Hematopoietic multipotent progenitor cell treated with erythropoietin and hydrocortisone succinate and interleukin-3 and kit ligand, for 15 days (in vitro differentiated cells): ENCODE measurements at regions not wholly inside any gene's neighbourhood (a gene's known extent, or its start where the extent isn't known, plus 50 kb on each side); places are given as distances from the start of the nearest gene placed in this dataset.
"Not testable (repeated sequence)": the region's sequence is repeated elsewhere in the genome, so short reads cannot be mapped to it uniquely, and the experiment has no call there.

ENCODE experiments used
- DNase-seq: peaks from one replicate; pipeline ENCODE4 v3.0.0-alpha.2; 2015; ENCODE audit warnings: low spot score

GRCh38 chr3:29141197-29141917 lies 139.5 kb upstream of the RBMS3 start:
- DNase-seq: no peak

GRCh38 chr3:29141918-29142275 lies 139.0 kb upstream of the RBMS3 start:
- DNase-seq: no peak

- no peak for DNase-seq
These were observed 137.7 kb upstream of the RBMS3 start for GRCh38 chr3:29143151-29143550.

- no peak for DNase-seq
These were observed 136.5 kb upstream of the RBMS3 start for GRCh38 chr3:29144361-29144760.

GRCh38 chr3:29144807-29145206 lies 136.1 kb upstream of the RBMS3 start:
- no peak for DNase-seq

- no peak for DNase-seq
These were observed 135.5 kb upstream of the RBMS3 start for GRCh38 chr3:29145360-29145759.

GRCh38 chr3:29152379-29152778 lies 128.5 kb upstream of the RBMS3 start:
- DNase-seq: no peak

- DNase-seq: no peak
These were observed 127.1 kb upstream of the RBMS3 start for GRCh38 chr3:29153811-29154210.

GRCh38 chr3:29156086-29156715 lies 124.7 kb upstream of the RBMS3 start:
- no peak for DNase-seq

- no peak for DNase-seq
These were observed 116.0 kb upstream of the RBMS3 start for GRCh38 chr3:29164825-29165224.

GRCh38 chr3:29167180-29167579 lies 113.7 kb upstream of the RBMS3 start:
- DNase-seq: no peak

GRCh38 chr3:29168081-29168480 lies 112.8 kb upstream of the RBMS3 start:
- DNase-seq: no peak

- DNase-seq: no peak
These were observed 112.2 kb upstream of the RBMS3 start for GRCh38 chr3:29168696-29169095.

GRCh38 chr3:29169451-29169850 lies 111.4 kb upstream of the RBMS3 start:
- no peak for DNase-seq

GRCh38 chr3:29171043-29171990 lies 109.6 kb upstream of the RBMS3 start:
- DNase-seq: no peak

- no peak for DNase-seq
These were observed 104.4 kb upstream of the RBMS3 start for GRCh38 chr3:29176501-29176900.

- DNase-seq: no peak
These were observed 101.8 kb upstream of the RBMS3 start for GRCh38 chr3:29178809-29179793.

- no peak for DNase-seq
These were observed 99.6 kb upstream of the RBMS3 start for GRCh38 chr3:29181149-29181780.

GRCh38 chr3:29181872-29182271 lies 99.0 kb upstream of the RBMS3 start:
- DNase-seq: no peak

- not testable (repeated sequence) for DNase-seq
These were observed 98.0 kb upstream of the RBMS3 start for GRCh38 chr3:29182828-29183227.
